HEK293T (cell line): ENCODE measurements at regions not wholly inside any gene's neighbourhood (a gene's known extent, or its start where the extent isn't known, plus 50 kb on each side); places are given as distances from the start of the nearest gene placed in this dataset.

ENCODE experiments used
- CTCF ChIA-PET: fragments of 350-600 bp; formaldehyde crosslinking; extraction: SDS; loops from one replicate; lab custom pipeline; 2021; ENCODE audit warnings: antibody characterized with exemption, inconsistent platforms; lab: Yijun Ruan, JAX
- POLR2A ChIA-PET: fragments of 350-600 bp; formaldehyde crosslinking; extraction: SDS; loops from one replicate; lab custom pipeline; 2020; ENCODE audit warnings: antibody characterized with exemption, inconsistent platforms; lab: Yijun Ruan, JAX
- DNase-seq: peaks from one replicate; pipeline ENCODE4 v3.0.0; 2012; ENCODE audit warnings: mixed read lengths; ENCODE audit errors: extremely low spot score
- ARNT ChIP-seq: fragments of 450-650 bp; IDR thresholded peaks from 2 replicates; pipeline ENCODE4 v1.6.1; 2017; ENCODE audit warnings: mild to moderate bottlenecking
- BHLHE40 ChIP-seq: fragments of 450-650 bp; IDR thresholded peaks from 2 replicates; pipeline ENCODE4 v1.6.1; 2016; ENCODE audit warnings: mild to moderate bottlenecking, moderate library complexity, borderline replicate concordance
- CTBP1 ChIP-seq: fragments of 450-650 bp; IDR thresholded peaks from 2 replicates; pipeline ENCODE4 v1.6.1; 2016; ENCODE audit warnings: borderline replicate concordance
- ELF4 ChIP-seq: fragments of 450-650 bp; IDR thresholded peaks from 2 replicates; pipeline ENCODE4 v1.6.1; 2017; ENCODE audit warnings: antibody characterized with exemption
- FOXA1 ChIP-seq: fragments of 450-650 bp; IDR thresholded peaks from 2 replicates; pipeline ENCODE4 v1.6.1; 2016; ENCODE audit warnings: mild to moderate bottlenecking
- FOXK2 ChIP-seq: fragments of 450-650 bp; IDR thresholded peaks from 2 replicates; pipeline ENCODE4 v1.6.1; 2016; ENCODE audit warnings: mild to moderate bottlenecking
- FOXM1 ChIP-seq: fragments of 450-650 bp; IDR thresholded peaks from 2 replicates; pipeline ENCODE4 v1.6.1; 2017; ENCODE audit warnings: mild to moderate bottlenecking, borderline replicate concordance
- HDGF ChIP-seq: fragments of 450-650 bp; IDR thresholded peaks from 2 replicates; pipeline ENCODE4 v1.6.1; 2017; ENCODE audit warnings: antibody characterized with exemption, borderline replicate concordance
- L3MBTL2 ChIP-seq: fragments of 450-650 bp; conservative IDR thresholded peaks from 2 replicates; pipeline ENCODE4 v1.6.1; 2016; ENCODE audit warnings: mild to moderate bottlenecking
- LEF1 ChIP-seq: fragments of 450-650 bp; IDR thresholded peaks from 2 replicates; pipeline ENCODE4 v1.6.1; 2017; ENCODE audit warnings: mild to moderate bottlenecking, borderline replicate concordance
- NFRKB ChIP-seq: fragments of 450-650 bp; IDR thresholded peaks from 2 replicates; pipeline ENCODE4 v1.6.1; 2016; ENCODE audit warnings: mild to moderate bottlenecking, moderate library complexity
- SP1 ChIP-seq: fragments of 450-650 bp; IDR thresholded peaks from 2 replicates; pipeline ENCODE4 v1.6.1; 2017
- SUZ12 ChIP-seq: fragments of 450-650 bp; IDR thresholded peaks from 2 replicates; pipeline ENCODE4 v1.6.1; 2016; ENCODE audit warnings: mild to moderate bottlenecking
- TARDBP ChIP-seq: fragments of 450-650 bp; IDR thresholded peaks from 2 replicates; pipeline ENCODE4 v1.6.1; 2016
- ZNF384 ChIP-seq: fragments of 450-650 bp; IDR thresholded peaks from 2 replicates; pipeline ENCODE4 v1.6.1; 2016
- TF ChIP-seq, protein P1 (sequence below): fragments of 450-650 bp; IDR thresholded peaks from 2 replicates; pipeline ENCODE4 v1.6.1; 2016

DNA sequence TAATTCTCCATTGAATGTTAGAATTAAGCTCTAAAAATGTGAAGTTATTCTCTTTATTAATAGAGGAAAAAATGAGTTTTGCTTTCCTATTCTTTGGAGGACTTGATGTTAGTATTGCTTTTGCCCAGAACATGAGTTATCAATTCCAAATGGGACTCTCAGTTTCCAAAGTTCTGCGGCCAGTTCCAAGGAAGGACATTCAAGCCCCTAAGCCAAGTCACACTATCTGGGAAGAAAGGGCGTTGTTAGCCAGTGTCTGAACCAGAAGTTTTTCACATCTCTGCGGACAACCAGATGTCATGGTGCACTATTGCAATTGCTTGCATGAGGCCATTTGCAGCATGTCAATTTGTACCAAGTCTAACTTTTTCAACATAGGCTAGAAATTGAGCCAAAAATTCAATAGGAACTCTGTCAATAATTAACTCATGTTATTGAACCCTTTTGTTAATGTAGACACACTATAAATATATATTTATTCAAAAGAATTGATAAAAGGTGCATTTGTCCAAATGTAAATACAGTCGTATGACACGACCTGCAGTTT, 183.3 kb upstream of the PIK3R1 start:
- no peak for TF ChIP-seq SUZ12
- TF ChIP-seq LEF1, result no peak
- TF ChIP-seq, protein P1, sequence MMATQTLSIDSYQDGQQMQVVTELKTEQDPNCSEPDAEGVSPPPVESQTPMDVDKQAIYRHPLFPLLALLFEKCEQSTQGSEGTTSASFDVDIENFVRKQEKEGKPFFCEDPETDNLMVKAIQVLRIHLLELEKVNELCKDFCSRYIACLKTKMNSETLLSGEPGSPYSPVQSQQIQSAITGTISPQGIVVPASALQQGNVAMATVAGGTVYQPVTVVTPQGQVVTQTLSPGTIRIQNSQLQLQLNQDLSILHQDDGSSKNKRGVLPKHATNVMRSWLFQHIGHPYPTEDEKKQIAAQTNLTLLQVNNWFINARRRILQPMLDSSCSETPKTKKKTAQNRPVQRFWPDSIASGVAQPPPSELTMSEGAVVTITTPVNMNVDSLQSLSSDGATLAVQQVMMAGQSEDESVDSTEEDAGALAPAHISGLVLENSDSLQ, result no peak
- TF ChIP-seq FOXM1, result no peak
- no peak for TF ChIP-seq ZNF384
- TF ChIP-seq ELF4, result no peak
- no peak for TF ChIP-seq TARDBP
- TF ChIP-seq L3MBTL2, result no peak
- no peak for TF ChIP-seq FOXA1
- no peak for TF ChIP-seq CTBP1
- no peak for TF ChIP-seq HDGF
- no peak for TF ChIP-seq SP1
- no peak for TF ChIP-seq NFRKB
- TF ChIP-seq ARNT, result no peak
- ChIA-PET CTCF (no interaction called here), POLR2A (no interaction called here)
- no peak for DNase-seq

DNA sequence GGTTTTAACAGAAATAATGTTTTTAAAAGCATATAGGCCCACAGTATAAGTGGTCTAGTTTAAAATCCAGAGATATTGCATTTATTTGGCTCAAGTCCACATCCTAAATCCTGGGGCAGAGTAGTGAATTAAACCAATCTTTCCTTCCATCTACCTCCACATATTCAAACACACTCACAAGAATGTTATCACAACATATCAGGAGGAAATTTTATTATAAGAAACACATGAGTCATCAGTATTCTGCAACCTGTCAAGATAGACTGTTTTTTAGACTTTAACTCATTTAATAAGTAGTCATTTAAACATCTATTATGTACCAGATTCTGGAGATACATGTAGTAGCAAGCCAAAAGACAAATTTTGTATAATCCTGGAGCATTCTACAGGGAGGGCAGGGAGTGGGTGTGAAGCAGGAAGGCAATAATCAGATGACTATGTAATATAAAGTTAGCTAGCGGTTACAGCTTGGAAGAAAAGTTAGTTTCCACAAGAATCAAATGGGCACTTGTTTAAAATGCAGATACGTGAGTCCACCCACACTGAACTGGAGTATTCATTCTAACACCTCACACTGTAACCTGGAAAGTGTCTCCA, 187.3 kb upstream of the PIK3R1 start:
- ChIA-PET CTCF (no interaction called here), POLR2A (no interaction called here)
- no peak for DNase-seq
- TF ChIP-seq ZNF384, result no peak
- no peak for TF ChIP-seq ARNT
- TF ChIP-seq FOXM1, result no peak
- TF ChIP-seq, protein P1, result no peak
- no peak for TF ChIP-seq CTBP1

DNA sequence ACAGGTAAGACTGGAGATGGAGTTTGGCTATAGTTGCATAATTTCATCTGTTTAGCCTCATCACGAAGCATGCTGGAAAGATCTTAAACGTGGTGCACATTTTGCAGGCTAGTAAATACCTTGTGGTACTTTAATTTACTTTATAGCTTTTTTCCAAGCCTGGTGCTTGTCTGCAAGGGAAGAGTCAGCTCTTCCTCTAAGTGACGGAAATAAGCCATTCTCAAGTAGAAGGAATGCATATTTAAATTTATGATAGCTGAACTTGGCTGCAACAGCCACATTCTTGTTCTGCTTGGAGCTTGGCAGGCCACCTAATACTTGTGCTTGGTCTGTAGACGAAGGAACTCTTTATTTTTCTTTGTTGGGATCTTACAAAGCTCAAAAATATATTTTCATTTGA, 188.0 kb upstream of the PIK3R1 start:
- DNase-seq, result no peak
- ChIA-PET CTCF (interaction anchor here (1.5 kb wide), 1 partner anchor 14 kb away, joined by 3 read pairs; no protein-coding TSS in a partner anchor), POLR2A (no interaction called here)
- TF ChIP-seq SUZ12, result no peak
- no peak for TF ChIP-seq SP1
- no peak for TF ChIP-seq L3MBTL2
- no peak for TF ChIP-seq FOXA1
- TF ChIP-seq ZNF384, result no peak
- TF ChIP-seq ELF4, result no peak
- TF ChIP-seq CTBP1, result no peak
- no peak for TF ChIP-seq TARDBP
- no peak for TF ChIP-seq ARNT
- TF ChIP-seq HDGF, result no peak
- no peak for TF ChIP-seq FOXM1
- TF ChIP-seq, protein P1, result no peak
- TF ChIP-seq NFRKB, result no peak
- no peak for TF ChIP-seq LEF1
- no peak for TF ChIP-seq BHLHE40
- no peak for TF ChIP-seq FOXK2

DNA sequence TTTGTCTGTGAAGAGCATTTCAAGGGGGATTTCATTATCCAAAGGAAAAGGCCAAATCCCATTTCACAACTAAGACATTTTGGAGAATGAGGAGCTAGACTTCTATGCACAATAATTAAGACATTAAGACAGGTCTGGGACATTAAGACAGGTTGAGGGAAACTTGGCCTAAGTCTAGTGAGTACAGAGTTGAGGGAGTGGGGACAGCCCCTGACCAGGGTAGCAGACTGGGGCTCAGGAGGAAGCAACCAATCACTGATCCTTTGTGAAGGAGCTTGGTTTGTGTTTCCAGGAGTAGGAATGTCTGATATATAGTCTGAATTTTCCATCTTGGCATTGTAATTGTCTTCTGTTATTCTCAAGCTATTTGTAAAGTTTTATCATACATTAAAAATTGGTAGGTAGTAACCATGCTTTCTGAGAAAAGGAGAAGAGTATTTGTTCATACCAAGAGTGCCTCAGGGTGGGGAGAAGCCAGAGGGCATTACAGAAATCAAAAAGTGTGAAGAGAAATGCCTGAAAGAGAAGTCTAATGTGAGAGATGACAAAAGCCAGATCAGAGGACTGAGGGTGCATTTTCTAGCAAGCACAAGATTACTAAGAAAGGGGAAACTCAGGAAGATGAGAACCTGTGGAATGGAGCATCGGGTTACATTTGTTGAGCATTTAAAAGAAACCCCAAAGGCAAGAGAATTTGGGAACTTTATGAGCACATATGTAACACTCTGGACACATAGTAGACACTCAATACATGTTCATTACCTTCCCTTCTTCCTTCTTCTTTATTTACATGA, 189.3 kb upstream of the PIK3R1 start:
- POLR2A ChIA-PET, result no interaction called here
- TF ChIP-seq, protein P1, result no peak
- TF ChIP-seq BHLHE40, result no peak
- TF ChIP-seq LEF1, result no peak
- TF ChIP-seq ARNT, result no peak
- TF ChIP-seq TARDBP, result no peak
- no peak for TF ChIP-seq ELF4
- TF ChIP-seq SUZ12, result no peak
- no peak for TF ChIP-seq SP1
- TF ChIP-seq ZNF384, result no peak
- no peak for TF ChIP-seq CTBP1
- TF ChIP-seq L3MBTL2, result no peak
- TF ChIP-seq FOXK2, result no peak
- no peak for TF ChIP-seq FOXM1
- no peak for TF ChIP-seq FOXA1
- TF ChIP-seq NFRKB, result no peak
- CTCF ChIA-PET, result interaction anchor here (0.6 to 1.5 kb wide), 2 partner anchors 12 to 66 kb away, joined by 3 read pairs; no protein-coding TSS in a partner anchor
- DNase-seq, result no peak

DNA sequence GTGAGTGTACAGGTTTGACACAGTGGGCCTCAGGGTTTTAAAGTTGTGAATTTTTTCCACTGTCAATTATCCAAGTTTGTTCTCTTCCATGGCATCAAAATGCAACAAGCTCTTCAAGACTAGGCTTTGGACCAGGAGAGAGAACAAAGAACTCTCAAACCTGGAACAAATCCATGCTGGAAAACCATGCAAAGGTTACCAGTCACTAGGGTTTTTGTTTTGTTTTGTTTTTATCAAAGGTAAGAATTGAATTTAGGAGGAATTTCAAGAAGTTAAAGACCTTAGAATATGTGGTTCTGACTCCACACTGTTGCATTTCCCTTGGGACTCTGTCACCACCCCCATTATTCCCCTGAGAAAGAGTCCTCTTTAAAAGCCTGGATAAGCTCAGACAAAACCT, 191.1 kb upstream of the PIK3R1 start:
- CTCF ChIA-PET, result no interaction called here
- POLR2A ChIA-PET, result no interaction called here
- DNase-seq, result no peak
- TF ChIP-seq SP1 (no peak), TARDBP (no peak), LEF1 (no peak), L3MBTL2 (no peak), FOXM1 (no peak), HDGF (no peak), NFRKB (no peak), ELF4 (no peak)
